ENCODE measurements at regions not wholly inside any gene's neighbourhood (a gene's known extent, or its start where the extent isn't known, plus 50 kb on each side); places are given as distances from the start of the nearest gene placed in this dataset.

DNA sequence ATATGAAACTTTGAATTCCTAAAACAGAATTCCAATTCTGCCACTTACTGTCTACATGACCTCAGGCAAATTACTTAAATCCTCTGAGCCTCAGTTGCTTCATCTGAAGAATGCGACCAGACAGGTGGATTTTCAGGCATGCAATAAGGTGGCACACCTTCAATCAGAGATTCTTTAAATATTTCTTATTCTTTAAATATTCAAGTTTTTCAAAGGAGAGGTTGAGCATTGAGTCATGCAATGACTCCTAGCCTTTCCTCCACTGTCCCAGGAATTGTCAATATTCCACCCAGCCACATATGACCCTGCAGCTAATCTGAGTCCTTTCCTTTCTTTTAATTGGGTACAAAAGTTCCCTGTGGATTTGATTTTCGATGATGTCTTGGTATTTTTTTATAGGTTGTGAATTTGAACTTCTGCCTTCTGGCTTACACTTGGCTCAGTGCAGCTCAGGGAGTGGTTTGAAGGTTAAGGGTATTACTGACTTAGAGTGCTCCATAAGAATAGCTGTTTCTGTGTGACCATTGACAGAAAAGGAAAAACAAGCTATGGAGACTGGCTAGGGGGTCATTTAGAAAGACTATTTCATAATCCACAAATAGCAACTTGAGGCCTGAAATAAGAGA, 52.2 kb upstream of the PRDX6 start:
- H3K27me3 Mint-ChIP-seq (ENCODE audit: insufficient read depth, unreplicated experiment): no peaks in the 10 kb centered on the region
- intact Hi-C loops (cut with micrococcal nuclease; ENCODE audit: unreplicated experiment): loop anchor here (5.0 to 10.0 kb wide), 3 partner anchors 262 to 490 kb away; partner anchors contain the start of genes KLHL20 and SERPINC1
- POLR2A ChIA-PET: interaction anchor here (1.2 kb wide), 1 partner anchor 52 kb away, joined by 4 read pairs; no protein-coding TSS in a partner anchor

DNA sequence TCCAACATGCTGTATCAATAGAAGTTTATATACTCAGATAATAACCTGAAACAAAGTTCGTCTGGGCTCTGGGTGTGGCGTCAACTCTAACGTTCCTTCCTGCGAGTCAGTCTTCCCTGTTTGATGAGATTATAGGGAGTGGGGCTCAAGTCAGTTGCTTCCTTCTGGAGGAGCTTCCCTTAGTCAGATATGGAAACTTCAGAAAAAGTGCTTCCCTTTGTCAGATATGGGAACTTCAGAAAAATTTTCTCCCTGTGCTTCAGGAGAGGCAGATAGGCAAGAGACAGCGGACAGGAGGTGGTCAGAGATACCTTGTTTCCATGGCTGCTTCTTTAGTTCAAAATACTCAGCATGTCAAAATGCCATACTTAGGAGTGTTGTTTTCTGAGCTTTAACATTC, 51.1 kb upstream of the PRDX6 start:
- Histone ChIP-seq H3K9me3 (no peaks in the 10 kb centered on the region), H3K4me1 (peaks cover 54% of the 10 kb centered on the region), H3K36me3 (ENCODE audit: control insufficient read depth, insufficient read depth, low read length) (no peaks in the 10 kb centered on the region), H3K4me3 (ENCODE audit: low read depth, low read length) (no peak overlapping the region), H3K27me3 (replicated peaks; ENCODE audit: control insufficient read depth, insufficient read depth, low read length) (no peaks in the 10 kb centered on the region)
- H3K27ac Mint-ChIP-seq (ENCODE audit: unreplicated experiment): peak overlapping the region; percentile 70
- H3K36me3 Mint-ChIP-seq (ENCODE audit: insufficient read depth, unreplicated experiment): no peaks in the 10 kb centered on the region
- no peaks in the 10 kb centered on the region for H3K9me3 Mint-ChIP-seq (ENCODE audit: unreplicated experiment)
- intact Hi-C loops (cut with micrococcal nuclease; ENCODE audit: unreplicated experiment): loop anchor here (10.0 kb wide), 2 partner anchors 289 to 489 kb away; partner anchors contain the start of genes KLHL20 and SERPINC1
- DNase-seq: no peak
- ChIA-PET CTCF (interaction anchor here (0.5 kb wide), 1 partner anchor 442 kb away, joined by 3 read pairs; the partner anchor contains the start of genes GAS5 and ZBTB37), POLR2A (interaction anchor here (1.2 kb wide), 2 partner anchors 50 to 52 kb away, joined by 3 to 4 read pairs; no protein-coding TSS in a partner anchor)
- BruUV-seq (replicated peaks): no TSS peak
- TF ChIP-seq, protein P1, sequence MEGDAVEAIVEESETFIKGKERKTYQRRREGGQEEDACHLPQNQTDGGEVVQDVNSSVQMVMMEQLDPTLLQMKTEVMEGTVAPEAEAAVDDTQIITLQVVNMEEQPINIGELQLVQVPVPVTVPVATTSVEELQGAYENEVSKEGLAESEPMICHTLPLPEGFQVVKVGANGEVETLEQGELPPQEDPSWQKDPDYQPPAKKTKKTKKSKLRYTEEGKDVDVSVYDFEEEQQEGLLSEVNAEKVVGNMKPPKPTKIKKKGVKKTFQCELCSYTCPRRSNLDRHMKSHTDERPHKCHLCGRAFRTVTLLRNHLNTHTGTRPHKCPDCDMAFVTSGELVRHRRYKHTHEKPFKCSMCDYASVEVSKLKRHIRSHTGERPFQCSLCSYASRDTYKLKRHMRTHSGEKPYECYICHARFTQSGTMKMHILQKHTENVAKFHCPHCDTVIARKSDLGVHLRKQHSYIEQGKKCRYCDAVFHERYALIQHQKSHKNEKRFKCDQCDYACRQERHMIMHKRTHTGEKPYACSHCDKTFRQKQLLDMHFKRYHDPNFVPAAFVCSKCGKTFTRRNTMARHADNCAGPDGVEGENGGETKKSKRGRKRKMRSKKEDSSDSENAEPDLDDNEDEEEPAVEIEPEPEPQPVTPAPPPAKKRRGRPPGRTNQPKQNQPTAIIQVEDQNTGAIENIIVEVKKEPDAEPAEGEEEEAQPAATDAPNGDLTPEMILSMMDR (IDR thresholded peaks at IDR 0.05; ENCODE audit: insufficient read depth in 1 of 2, low read depth in 1 of 2, low read length in 1 of 2, severe bottlenecking in 1 of 2, unreplicated experiment in 1 of 2): no peak
- H3K4me1 Mint-ChIP-seq (ENCODE audit: low read depth, unreplicated experiment): peaks cover 41% of the 10 kb centered on the region
- H3K27me3 Mint-ChIP-seq (ENCODE audit: insufficient read depth, unreplicated experiment): no peaks in the 10 kb centered on the region
- no peak overlapping the region for H3K4me3 Mint-ChIP-seq (ENCODE audit: unreplicated experiment)

More for the DNA sequence above, 52.2 kb upstream of the PRDX6 start:
- no peak overlapping the region for H3K4me3 ChIP-seq (ENCODE audit: low read depth, low read length)
- Mint-ChIP-seq H3K4me3 (ENCODE audit: unreplicated experiment) (peak overlapping the region; percentile 30), H3K9me3 (ENCODE audit: unreplicated experiment) (no peaks in the 10 kb centered on the region), H3K36me3 (ENCODE audit: insufficient read depth, unreplicated experiment) (no peaks in the 10 kb centered on the region), H3K27ac (ENCODE audit: unreplicated experiment) (peak overlapping the region; percentile 80), H3K4me1 (ENCODE audit: low read depth, unreplicated experiment) (peaks cover 41% of the 10 kb centered on the region)
- peak; percentile 37 to 43 for DNase-seq
- H3K27me3 ChIP-seq (replicated peaks; ENCODE audit: control insufficient read depth, insufficient read depth, low read length): no peaks in the 10 kb centered on the region
- no peaks in the 10 kb centered on the region for H3K36me3 ChIP-seq (ENCODE audit: control insufficient read depth, insufficient read depth, low read length)
- no TSS peak for BruUV-seq (replicated peaks)
- TF ChIP-seq, protein P1 (IDR thresholded peaks at IDR 0.05; ENCODE audit: insufficient read depth in 1 of 2, low read depth in 1 of 2, low read length in 1 of 2, severe bottlenecking in 1 of 2, unreplicated experiment in 1 of 2): no peak
- CTCF ChIA-PET: no interaction called here
- peaks cover 42% of the 10 kb centered on the region for H3K4me1 ChIP-seq
- no peaks in the 10 kb centered on the region for H3K9me3 ChIP-seq

DNA sequence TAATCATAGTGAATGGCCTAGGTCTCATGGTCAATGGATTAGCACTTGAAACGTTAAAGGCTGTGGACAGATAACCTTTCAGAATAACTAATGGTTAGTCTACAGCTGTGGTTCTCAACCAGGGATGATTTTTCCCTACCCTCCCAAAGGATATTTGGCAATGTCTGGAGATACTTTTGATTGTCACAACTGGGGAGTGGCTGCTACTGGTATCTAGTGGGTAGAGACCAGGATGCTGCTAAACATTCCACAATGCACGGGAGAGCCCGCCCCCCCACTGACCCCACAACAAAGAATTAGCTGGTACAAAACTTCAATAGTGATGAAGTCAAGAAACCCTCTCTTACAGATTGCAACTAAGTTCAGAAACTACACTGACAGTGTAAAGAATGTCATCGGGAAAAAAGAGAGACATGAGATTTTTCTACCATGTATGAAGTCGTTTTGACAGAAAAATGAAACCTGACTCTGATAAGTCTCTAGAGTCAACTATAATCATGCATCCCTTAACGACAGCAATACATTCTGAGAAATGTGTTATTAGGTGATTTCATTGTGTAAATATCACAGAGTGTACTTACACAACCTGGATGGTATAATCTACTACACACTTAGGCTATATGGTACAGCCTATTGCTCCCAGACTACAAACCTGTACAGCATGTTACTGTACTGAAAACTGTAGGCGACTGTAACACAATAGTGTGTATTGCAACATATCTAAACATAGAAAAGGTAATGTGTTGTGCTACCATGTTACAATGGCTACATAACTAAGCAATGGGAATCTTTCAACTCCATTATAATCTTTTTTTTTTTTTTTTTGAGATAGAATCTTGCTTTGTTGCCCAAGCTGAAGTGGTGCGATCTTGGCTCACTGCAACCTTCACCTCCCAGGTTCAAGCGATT, 49.7 kb upstream of the PRDX6 start:
- 0 out of 2 replicates have a peak, but pooled peaks cover 2% of the 10 kb centered on the region for H3K36me3 ChIP-seq (ENCODE audit: control insufficient read depth, insufficient read depth, low read length)
- TF ChIP-seq, protein P1 (IDR thresholded peaks at IDR 0.05; ENCODE audit: insufficient read depth in 1 of 2, low read depth in 1 of 2, low read length in 1 of 2, severe bottlenecking in 1 of 2, unreplicated experiment in 1 of 2): no peak

More for the DNA sequence above, 49.7 kb upstream of the PRDX6 start:
- H3K27me3 Mint-ChIP-seq (ENCODE audit: insufficient read depth, unreplicated experiment): no peaks in the 10 kb centered on the region
- no TSS peak for BruUV-seq (replicated peaks)
- CTCF ChIA-PET: no interaction called here
- H3K9me3 Mint-ChIP-seq (ENCODE audit: unreplicated experiment): no peaks in the 10 kb centered on the region
- Histone ChIP-seq H3K27me3 (replicated peaks; ENCODE audit: control insufficient read depth, insufficient read depth, low read length) (no peaks in the 10 kb centered on the region), H3K4me3 (ENCODE audit: low read depth, low read length) (no peak overlapping the region), H3K4me1 (peaks cover 58% of the 10 kb centered on the region), H3K9me3 (no peaks in the 10 kb centered on the region)
- intact Hi-C loops (cut with micrococcal nuclease; ENCODE audit: unreplicated experiment): loop anchor here (10.0 kb wide), 2 partner anchors 287 to 487 kb away; partner anchors contain the start of genes KLHL20 and SERPINC1
- no peaks in the 10 kb centered on the region for H3K36me3 Mint-ChIP-seq (ENCODE audit: insufficient read depth, unreplicated experiment)
- H3K4me1 Mint-ChIP-seq (ENCODE audit: low read depth, unreplicated experiment): peaks cover 34% of the 10 kb centered on the region
- no peak for DNase-seq
- POLR2A ChIA-PET: no interaction called here
- peak overlapping the region; percentile 70 for H3K27ac Mint-ChIP-seq (ENCODE audit: unreplicated experiment)
- H3K4me3 Mint-ChIP-seq (ENCODE audit: unreplicated experiment): no peak overlapping the region
